Muscle of leg (tissue), 3 donors: ENCODE measurements at regions not wholly inside any gene's neighbourhood (a gene's known extent, or its start where the extent isn't known, plus 50 kb on each side); places are given as distances from the start of the nearest gene placed in this dataset.
A peak's percentile ranks its signal among the peaks of the same experiment; 100 is the strongest.

Experiments used
- DNase-seq: peaks from one replicate; pipeline ENCODE4 v3.0.0; 2013
- H3K27ac ChIP-seq: one replicate; pipeline ENCODE4 v1.5.1; 2013; ENCODE audit warnings: mild to moderate bottlenecking, low read length, control low read depth
- H3K27me3 ChIP-seq: one replicate; pipeline ENCODE4 v1.6.1; 2013; ENCODE audit warnings: low read length; ENCODE audit not compliant: control insufficient read depth, insufficient read depth
- H3K36me3 ChIP-seq: one replicate; pipeline ENCODE4 v1.6.1; 2013; ENCODE audit warnings: low read length; ENCODE audit not compliant: control insufficient read depth, insufficient read depth
- H3K4me1 ChIP-seq: one replicate; pipeline ENCODE4 v1.6.1; 2013; ENCODE audit warnings: low read length; ENCODE audit not compliant: control insufficient read depth, insufficient read depth
- H3K4me3 ChIP-seq: one replicate; pipeline ENCODE4 v1.5.1; 2013; ENCODE audit warnings: low read length, control low read depth
- H3K9me3 ChIP-seq: replicated peaks from 2 replicates; pipeline ENCODE4 v1.6.1; 2013; ENCODE audit warnings: low read depth, low read length; ENCODE audit not compliant: control insufficient read depth
- WGBS: methylation state at CpG from one replicate; pipeline ENCODE4 v1.1.5; 2013; ENCODE audit warnings: missing lambda C conversion rate; ENCODE audit not compliant: insufficient coverage; 5-methylcytosine and 5-hydroxymethylcytosine counted together

GRCh38 chr12:89781946-89782550 is 73.4 kb upstream of the ATP2B1 start:
- peak; percentile 72 for DNase-seq
- Histone ChIP-seq H3K4me3 (no peak overlapping the region), H3K27ac (no peak overlapping the region), H3K36me3 (no peaks in the 10 kb centered on the region), H3K4me1 (peaks cover 9% of the 10 kb centered on the region), H3K27me3 (no peaks in the 10 kb centered on the region), H3K9me3 (peaks cover 8% of the 10 kb centered on the region)
- WGBS, result no CpG with 5 or more reads among the region's 2 CpGs

DNA sequence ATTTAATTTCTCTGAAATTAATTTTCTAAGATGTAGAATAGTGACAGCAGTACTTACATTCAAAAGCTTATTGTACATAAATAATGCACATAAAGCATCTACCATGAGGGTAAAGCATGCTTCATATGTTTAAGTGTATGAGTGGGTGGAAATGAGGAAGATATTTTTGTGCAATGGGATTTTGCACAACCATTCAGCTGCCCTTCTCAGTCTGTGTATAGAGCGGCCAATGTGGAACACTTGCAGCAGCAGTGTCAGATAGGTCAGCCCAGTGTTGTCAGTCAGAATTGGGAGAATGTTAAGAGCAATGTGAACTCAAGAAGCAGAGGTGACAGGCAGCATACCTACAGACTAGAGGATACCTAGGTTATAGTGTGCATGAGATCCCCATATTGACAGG is 72.5 kb upstream of the ATP2B1 start:
- Histone ChIP-seq H3K36me3 (no peaks in the 10 kb centered on the region), H3K4me3 (no peak overlapping the region), H3K27ac (no peak overlapping the region), H3K4me1 (peaks cover 9% of the 10 kb centered on the region), H3K9me3 (peaks cover under 1% of the 10 kb centered on the region), H3K27me3 (no peaks in the 10 kb centered on the region)
- no peak for DNase-seq
- 75% methylated on average over 1 of the region's 1 CpG for WGBS

DNA sequence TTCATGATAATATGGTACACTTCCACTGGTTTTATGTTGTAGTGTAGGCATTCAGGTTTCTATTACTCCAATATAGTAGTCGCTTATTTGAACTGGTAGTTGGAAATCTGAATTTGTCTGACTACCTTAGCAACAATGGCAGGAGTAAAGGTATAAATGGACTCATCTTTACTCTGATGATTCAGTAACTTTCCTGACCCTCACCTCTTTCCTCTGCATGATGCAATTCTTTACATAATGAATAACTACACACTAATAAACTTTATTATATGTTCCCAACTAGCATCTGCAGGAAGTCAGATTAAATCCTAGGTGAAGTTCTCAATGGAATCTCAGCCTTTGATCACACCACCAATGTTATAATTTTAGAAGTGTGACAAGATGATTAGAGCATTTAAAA is 70.5 kb upstream of the ATP2B1 start:
- DNase-seq, result no peak
- Histone ChIP-seq H3K36me3 (no peaks in the 10 kb centered on the region), H3K27me3 (no peaks in the 10 kb centered on the region), H3K27ac (no peak overlapping the region), H3K4me1 (peaks cover 9% of the 10 kb centered on the region), H3K4me3 (no peak overlapping the region), H3K9me3 (no peaks in the 10 kb centered on the region)
- no CpG with 5 or more reads among the region's 1 CpG for WGBS

DNA sequence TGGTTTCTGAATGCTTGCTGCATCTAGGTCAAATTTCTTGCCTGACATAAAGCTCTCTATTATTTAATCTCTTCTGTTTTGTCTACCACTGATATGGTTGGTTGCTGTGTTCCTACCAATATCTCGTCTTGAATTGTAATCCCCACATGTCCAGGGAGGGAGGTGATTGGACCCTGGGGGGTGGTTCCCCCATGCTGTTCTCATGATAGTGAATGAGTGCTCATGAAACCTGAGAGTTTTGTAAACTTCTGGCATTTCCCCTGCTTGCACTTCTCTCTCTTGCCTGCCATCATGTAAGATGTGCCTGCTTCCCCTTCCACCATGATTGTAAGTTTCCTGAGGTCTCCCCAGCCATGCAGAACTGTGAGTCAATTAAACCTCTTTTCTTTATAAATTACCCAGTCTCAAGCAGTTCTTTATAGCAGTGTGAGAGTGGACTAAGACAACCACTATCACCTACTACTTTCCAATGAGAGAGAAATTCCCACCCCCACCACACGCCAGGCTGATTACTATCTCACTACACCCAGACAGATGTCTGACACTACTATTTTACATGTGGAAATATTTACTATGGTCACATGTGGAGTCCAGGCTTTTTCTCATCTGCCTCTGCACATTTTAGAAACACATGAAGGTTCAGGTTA is 69.2 kb upstream of the ATP2B1 start:
- peaks cover 2% of the 10 kb centered on the region for H3K4me1 ChIP-seq
- DNase-seq, result no peak

DNA sequence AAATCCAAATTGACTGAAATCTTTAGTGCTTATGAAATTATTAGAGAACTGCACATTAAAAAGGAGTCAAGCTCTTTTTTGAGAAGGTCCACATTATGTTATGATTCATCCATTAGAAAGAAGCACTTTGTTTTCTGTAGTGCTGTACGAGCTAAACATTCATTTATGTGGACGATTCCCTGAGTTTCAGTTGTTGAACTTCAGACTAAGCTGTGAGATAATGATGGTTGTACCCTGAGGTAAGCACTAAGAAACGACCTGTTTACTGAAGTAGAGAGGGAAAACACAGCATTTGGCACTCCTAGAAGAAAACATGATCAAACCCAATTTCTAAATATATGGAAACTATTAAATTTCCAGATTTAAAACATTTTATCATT is 67.3 kb upstream of the ATP2B1 start:
- no peak for DNase-seq
- H3K36me3 ChIP-seq, result no peaks in the 10 kb centered on the region
- H3K4me1 ChIP-seq, result no peaks in the 10 kb centered on the region
- H3K27me3 ChIP-seq, result no peaks in the 10 kb centered on the region
- WGBS, result 80% methylated on average over 2 of the region's 3 CpGs
- no peaks in the 10 kb centered on the region for H3K9me3 ChIP-seq
- no peak overlapping the region for H3K4me3 ChIP-seq
- H3K27ac ChIP-seq, result no peak overlapping the region

More for the DNA sequence above, 69.2 kb upstream of the ATP2B1 start:
- Histone ChIP-seq H3K36me3 (no peaks in the 10 kb centered on the region), H3K27ac (no peak overlapping the region), H3K27me3 (no peaks in the 10 kb centered on the region), H3K9me3 (no peaks in the 10 kb centered on the region), H3K4me3 (no peak overlapping the region)
- no CpG with 5 or more reads among the region's 2 CpGs for WGBS

- H3K27ac ChIP-seq, result peak overlapping the region; percentile 25
- 40% methylated on average over 1 of the region's 6 CpGs for WGBS
- no peaks in the 10 kb centered on the region for H3K4me1 ChIP-seq
- H3K36me3 ChIP-seq, result no peaks in the 10 kb centered on the region
- no peaks in the 10 kb centered on the region for H3K27me3 ChIP-seq
- H3K9me3 ChIP-seq, result no peaks in the 10 kb centered on the region
- no peak overlapping the region for H3K4me3 ChIP-seq
- peak; percentile 65 for DNase-seq
These were observed 66.7 kb upstream of the ATP2B1 start for GRCh38 chr12:89775063-89775985.

- no peak overlapping the region for H3K4me3 ChIP-seq
- no peaks in the 10 kb centered on the region for H3K27me3 ChIP-seq
- no peaks in the 10 kb centered on the region for H3K36me3 ChIP-seq
- no peaks in the 10 kb centered on the region for H3K9me3 ChIP-seq
- 78% methylated on average over 1 of the region's 1 CpG for WGBS
- no peak overlapping the region for H3K27ac ChIP-seq
- no peaks in the 10 kb centered on the region for H3K4me1 ChIP-seq
- no peak for DNase-seq
These were observed 66.0 kb upstream of the ATP2B1 start for GRCh38 chr12:89774645-89775044.

GRCh38 chr12:89770391-89770790 is 61.8 kb upstream of the ATP2B1 start:
- no peak overlapping the region for H3K4me3 ChIP-seq
- H3K27ac ChIP-seq, result no peak overlapping the region
- DNase-seq, result no peak
- H3K9me3 ChIP-seq, result no peaks in the 10 kb centered on the region
- H3K4me1 ChIP-seq, result no peaks in the 10 kb centered on the region
- H3K27me3 ChIP-seq, result no peaks in the 10 kb centered on the region
- H3K36me3 ChIP-seq, result no peaks in the 10 kb centered on the region

DNA sequence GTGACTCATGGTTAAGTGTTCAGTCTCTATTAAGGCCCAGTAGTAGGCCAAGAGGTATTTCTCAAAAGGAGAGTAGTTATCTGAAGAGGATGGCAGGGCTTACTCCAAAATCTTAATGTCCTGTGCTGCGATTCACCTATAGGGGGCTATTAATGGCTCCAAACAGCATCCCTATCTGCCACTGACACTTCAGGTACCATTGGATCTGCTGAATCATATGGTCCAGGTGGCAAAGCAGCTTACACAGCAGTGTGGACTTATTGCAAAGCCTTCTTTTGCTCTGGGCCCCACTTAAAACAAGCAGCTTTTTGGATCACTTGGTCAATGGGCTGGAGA is 60.8 kb upstream of the ATP2B1 start:
- Histone ChIP-seq H3K36me3 (no peaks in the 10 kb centered on the region), H3K4me1 (no peaks in the 10 kb centered on the region), H3K4me3 (no peak overlapping the region), H3K9me3 (no peaks in the 10 kb centered on the region), H3K27ac (no peak overlapping the region), H3K27me3 (no peaks in the 10 kb centered on the region)
- no CpG with 5 or more reads among the region's 1 CpG for WGBS
- DNase-seq, result no peak

DNA sequence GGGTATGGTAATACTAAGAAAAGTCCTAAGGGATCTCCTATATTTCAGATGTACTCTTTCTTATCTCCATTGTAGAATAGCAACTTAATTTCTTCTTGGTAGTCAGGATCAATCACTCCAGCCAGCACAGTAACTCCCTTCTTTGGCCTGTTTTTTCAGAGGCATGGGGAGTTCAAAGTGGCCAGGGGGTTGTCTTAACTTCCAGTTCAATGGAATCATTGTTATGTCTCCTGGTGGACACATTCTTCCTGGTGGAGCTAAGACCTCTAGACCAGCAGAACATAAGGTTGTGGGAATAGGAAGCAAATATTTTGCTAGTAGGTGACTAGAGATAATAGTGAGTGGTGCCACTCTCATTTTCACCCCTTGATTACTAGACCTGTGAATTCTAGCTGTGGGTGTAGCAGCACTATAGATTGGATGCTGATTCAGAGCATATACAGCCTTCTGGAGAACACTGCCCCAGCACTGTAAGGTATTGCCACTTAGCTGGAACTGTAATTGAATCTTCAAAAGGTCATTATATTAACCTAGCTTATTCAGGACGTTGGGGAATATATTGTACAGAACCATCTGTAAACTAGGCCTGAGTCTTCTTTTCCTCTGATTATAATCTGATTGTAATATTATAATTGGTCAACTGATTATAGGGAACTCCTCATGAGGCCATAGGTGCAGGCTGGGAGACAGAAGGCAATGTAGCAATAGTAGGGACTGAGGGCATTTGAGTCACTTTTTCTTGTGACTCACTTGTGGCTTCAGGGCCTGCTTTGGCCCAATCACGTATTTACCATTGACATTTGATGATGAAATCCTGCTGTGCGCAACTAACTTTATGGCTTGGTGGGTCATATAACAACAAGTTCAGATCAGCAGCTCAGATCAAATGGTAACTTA is 60.2 kb upstream of the ATP2B1 start:
- H3K4me3 ChIP-seq, result no peak overlapping the region
- WGBS, result no CpG with 5 or more reads among the region's 3 CpGs
- H3K9me3 ChIP-seq, result no peaks in the 10 kb centered on the region
- no peak for DNase-seq
- no peaks in the 10 kb centered on the region for H3K36me3 ChIP-seq
- no peaks in the 10 kb centered on the region for H3K27me3 ChIP-seq
- H3K4me1 ChIP-seq, result no peaks in the 10 kb centered on the region
- H3K27ac ChIP-seq, result no peak overlapping the region
